ENCODE measurements at regions not wholly inside any gene's neighbourhood (a gene's known extent, or its start where the extent isn't known, plus 50 kb on each side); places are given as distances from the start of the nearest gene placed in this dataset.

DNA sequence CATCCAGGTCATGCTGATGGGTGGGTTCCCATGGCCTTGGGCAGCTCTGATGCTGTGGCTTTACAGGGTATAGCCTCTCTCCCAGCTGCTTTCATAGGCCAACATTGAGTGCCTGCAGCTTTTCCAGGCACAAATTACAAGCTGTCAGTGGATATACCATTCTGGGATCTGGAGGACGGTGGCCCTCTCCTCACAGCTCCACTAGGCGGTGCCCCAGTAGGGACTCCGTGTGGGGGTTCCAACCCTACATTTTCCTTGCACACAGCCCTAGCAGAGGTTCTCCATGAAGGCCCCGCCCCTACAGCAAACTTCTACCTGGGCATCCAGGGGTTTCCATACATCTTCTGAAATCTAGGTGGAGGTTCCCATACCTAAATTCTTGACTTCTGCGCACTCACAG is 602.6 kb upstream of the HS3ST5 start:
- WGBS (ENCODE audit: low lambda C conversion rate): 40% methylated on average over 2 of the region's 5 CpGs
- no peak for FAIRE-seq
- intact Hi-C loops (cut with micrococcal nuclease; ENCODE audit: unreplicated experiment): no loop called here

More for the DNA sequence above, 602.6 kb upstream of the HS3ST5 start:
- CTCF ChIA-PET (ENCODE audit: low intra/inter-chr PET ratio, low total read pairs): no interaction called here
- ATAC-seq: no peak
- no peak for TF ChIP-seq ZNF225 (CRISPR knock-in tag; IDR thresholded peaks at IDR 0.05)
- TF ChIP-seq ZFP36L1 (CRISPR knock-in tag; IDR thresholded peaks at IDR 0.05): no peak
- TF ChIP-seq, protein P1, sequence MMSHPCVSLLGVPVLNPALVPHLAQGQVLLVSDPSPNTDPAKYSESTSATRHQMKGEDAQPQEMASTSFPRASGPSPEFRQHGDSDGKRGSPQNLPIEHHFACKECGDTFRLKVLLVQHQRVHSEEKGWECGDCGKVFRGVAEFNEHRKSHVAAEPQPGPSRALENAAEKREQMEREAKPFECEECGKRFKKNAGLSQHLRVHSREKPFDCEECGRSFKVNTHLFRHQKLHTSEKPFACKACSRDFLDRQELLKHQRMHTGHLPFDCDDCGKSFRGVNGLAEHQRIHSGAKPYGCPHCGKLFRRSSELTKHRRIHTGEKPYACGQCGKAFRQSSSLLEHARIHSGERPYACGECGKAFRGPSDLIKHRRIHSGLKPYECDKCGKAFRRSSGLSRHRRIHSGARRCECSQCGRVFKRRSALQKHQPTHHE (CRISPR knock-in tag; IDR thresholded peaks at IDR 0.05; ENCODE audit: borderline replicate concordance): no peak
- no peak for TF ChIP-seq SIX4 (CRISPR knock-in tag; IDR thresholded peaks at IDR 0.05)
- TF ChIP-seq EZH2 (conservative IDR thresholded peaks at IDR 0.05; ENCODE audit: low read depth, low read length): no peak
- TF ChIP-seq THAP11 (CRISPR knock-in tag; IDR thresholded peaks at IDR 0.05): no peak
- TF ChIP-seq, protein P2, sequence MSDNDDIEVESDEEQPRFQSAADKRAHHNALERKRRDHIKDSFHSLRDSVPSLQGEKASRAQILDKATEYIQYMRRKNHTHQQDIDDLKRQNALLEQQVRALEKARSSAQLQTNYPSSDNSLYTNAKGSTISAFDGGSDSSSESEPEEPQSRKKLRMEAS (IDR thresholded peaks at IDR 0.05): no peak
- TF ChIP-seq NR1H2 (CRISPR knock-in tag; IDR thresholded peaks at IDR 0.05; ENCODE audit: borderline replicate concordance, low read depth): no peak
- TF ChIP-seq, protein P3, sequence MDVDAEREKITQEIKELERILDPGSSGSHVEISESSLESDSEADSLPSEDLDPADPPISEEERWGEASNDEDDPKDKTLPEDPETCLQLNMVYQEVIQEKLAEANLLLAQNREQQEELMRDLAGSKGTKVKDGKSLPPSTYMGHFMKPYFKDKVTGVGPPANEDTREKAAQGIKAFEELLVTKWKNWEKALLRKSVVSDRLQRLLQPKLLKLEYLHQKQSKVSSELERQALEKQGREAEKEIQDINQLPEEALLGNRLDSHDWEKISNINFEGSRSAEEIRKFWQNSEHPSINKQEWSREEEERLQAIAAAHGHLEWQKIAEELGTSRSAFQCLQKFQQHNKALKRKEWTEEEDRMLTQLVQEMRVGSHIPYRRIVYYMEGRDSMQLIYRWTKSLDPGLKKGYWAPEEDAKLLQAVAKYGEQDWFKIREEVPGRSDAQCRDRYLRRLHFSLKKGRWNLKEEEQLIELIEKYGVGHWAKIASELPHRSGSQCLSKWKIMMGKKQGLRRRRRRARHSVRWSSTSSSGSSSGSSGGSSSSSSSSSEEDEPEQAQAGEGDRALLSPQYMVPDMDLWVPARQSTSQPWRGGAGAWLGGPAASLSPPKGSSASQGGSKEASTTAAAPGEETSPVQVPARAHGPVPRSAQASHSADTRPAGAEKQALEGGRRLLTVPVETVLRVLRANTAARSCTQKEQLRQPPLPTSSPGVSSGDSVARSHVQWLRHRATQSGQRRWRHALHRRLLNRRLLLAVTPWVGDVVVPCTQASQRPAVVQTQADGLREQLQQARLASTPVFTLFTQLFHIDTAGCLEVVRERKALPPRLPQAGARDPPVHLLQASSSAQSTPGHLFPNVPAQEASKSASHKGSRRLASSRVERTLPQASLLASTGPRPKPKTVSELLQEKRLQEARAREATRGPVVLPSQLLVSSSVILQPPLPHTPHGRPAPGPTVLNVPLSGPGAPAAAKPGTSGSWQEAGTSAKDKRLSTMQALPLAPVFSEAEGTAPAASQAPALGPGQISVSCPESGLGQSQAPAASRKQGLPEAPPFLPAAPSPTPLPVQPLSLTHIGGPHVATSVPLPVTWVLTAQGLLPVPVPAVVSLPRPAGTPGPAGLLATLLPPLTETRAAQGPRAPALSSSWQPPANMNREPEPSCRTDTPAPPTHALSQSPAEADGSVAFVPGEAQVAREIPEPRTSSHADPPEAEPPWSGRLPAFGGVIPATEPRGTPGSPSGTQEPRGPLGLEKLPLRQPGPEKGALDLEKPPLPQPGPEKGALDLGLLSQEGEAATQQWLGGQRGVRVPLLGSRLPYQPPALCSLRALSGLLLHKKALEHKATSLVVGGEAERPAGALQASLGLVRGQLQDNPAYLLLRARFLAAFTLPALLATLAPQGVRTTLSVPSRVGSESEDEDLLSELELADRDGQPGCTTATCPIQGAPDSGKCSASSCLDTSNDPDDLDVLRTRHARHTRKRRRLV (CRISPR knock-in tag; IDR thresholded peaks at IDR 0.05): no peak
- TF ChIP-seq ZNF329 (CRISPR knock-in tag; IDR thresholded peaks at IDR 0.05; ENCODE audit: low read depth): no peak
- TF ChIP-seq, protein P4, sequence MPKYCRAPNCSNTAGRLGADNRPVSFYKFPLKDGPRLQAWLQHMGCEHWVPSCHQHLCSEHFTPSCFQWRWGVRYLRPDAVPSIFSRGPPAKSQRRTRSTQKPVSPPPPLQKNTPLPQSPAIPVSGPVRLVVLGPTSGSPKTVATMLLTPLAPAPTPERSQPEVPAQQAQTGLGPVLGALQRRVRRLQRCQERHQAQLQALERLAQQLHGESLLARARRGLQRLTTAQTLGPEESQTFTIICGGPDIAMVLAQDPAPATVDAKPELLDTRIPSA (CRISPR knock-in tag; IDR thresholded peaks at IDR 0.05; ENCODE audit: borderline replicate concordance): no peak
- TF ChIP-seq, protein P5, sequence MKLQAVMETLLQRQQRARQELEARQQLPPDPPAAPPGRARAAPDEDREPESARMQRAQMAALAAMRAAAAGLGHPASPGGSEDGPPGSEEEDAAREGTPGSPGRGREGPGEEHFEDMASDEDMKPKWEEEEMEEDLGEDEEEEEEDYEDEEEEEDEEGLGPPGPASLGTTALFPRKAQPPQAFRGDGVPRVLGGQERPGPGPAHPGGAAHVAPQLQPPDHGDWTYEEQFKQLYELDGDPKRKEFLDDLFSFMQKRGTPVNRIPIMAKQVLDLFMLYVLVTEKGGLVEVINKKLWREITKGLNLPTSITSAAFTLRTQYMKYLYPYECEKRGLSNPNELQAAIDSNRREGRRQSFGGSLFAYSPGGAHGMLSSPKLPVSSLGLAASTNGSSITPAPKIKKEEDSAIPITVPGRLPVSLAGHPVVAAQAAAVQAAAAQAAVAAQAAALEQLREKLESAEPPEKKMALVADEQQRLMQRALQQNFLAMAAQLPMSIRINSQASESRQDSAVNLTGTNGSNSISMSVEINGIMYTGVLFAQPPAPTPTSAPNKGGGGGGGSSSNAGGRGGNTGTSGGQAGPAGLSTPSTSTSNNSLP (IDR thresholded peaks at IDR 0.05; ENCODE audit: low read depth, low read length): no peak
- H2AFZ ChIP-seq (ENCODE audit: low read length): no peak overlapping the region
- no peak overlapping the region for H3K9ac ChIP-seq (ENCODE audit: insufficient read depth, low read depth, low read length)
- POLR2A ChIA-PET: no interaction called here
- no peaks in the 10 kb centered on the region for H3K79me2 ChIP-seq (ENCODE audit: insufficient read depth, low read length)
- H3K27ac ChIP-seq (ENCODE audit: extremely low read length, insufficient read depth, low read length): no peak overlapping the region
- BruUV-seq (replicated peaks): no TSS peak
- no peaks in the 10 kb centered on the region for H3K4me1 ChIP-seq (ENCODE audit: insufficient read depth, low read length)
- no peak overlapping the region for H3K4me3 ChIP-seq (replicated peaks in 1 of 3; ENCODE audit: insufficient read depth in 1 of 3, low read depth in 2 of 3, low read length in 3 of 3)
- no peaks in the 10 kb centered on the region for H3K36me3 ChIP-seq (replicated peaks in 1 of 2; ENCODE audit: control insufficient read depth in 1 of 2, insufficient read depth in 2 of 2, low read length in 2 of 2)
- in situ Hi-C loops (cut with HindIII; ENCODE audit: extremely low pct_ligation_motif_present, low pct_unique_long_range_greater_than_20kb): no loop called here
- H4K20me1 ChIP-seq (ENCODE audit: insufficient read depth, low read length): no peaks in the 10 kb centered on the region
- no peak overlapping the region for H3K4me2 ChIP-seq (ENCODE audit: low read depth, low read length)
- DNase-seq (ENCODE audit: low spot score): no peak
- H3K9me3 ChIP-seq (ENCODE audit: low read length): peaks cover 17% of the 10 kb centered on the region
- no peaks in the 10 kb centered on the region for H3K27me3 ChIP-seq (ENCODE audit: control insufficient read depth in 1 of 2, insufficient read depth in 2 of 2, low read length in 2 of 2)

All from HepG2 (cell line).